ENCODE measurements at regions not wholly inside any gene's neighbourhood (a gene's known extent, or its start where the extent isn't known, plus 50 kb on each side); places are given as distances from the start of the nearest gene placed in this dataset.

DNA sequence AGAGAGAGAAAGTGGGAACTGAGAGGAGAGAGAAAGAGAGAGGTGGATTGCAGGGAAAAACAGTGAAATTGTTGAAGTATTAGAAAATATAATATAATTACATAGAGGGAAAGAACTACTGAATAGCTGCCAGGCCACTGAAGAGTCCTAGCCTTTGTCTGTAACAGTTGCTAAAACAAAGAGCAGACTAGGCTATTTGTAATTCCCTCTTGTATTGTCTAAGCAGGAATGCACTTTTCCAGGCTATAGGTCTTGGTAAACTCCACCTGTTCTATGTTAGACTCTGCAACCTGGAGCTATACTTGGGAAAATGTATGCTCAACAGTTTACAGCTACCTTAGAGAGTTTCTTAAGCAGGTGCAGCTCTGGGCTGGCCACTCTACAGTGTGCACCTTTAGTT lies 1063.3 kb downstream of the ADGRL3 start:
- TF ChIP-seq EZH2phosphoT487 (IDR thresholded peaks at IDR 0.05; ENCODE audit: borderline replicate concordance, low read depth, low read length), result no peak
- TF ChIP-seq, protein P1, sequence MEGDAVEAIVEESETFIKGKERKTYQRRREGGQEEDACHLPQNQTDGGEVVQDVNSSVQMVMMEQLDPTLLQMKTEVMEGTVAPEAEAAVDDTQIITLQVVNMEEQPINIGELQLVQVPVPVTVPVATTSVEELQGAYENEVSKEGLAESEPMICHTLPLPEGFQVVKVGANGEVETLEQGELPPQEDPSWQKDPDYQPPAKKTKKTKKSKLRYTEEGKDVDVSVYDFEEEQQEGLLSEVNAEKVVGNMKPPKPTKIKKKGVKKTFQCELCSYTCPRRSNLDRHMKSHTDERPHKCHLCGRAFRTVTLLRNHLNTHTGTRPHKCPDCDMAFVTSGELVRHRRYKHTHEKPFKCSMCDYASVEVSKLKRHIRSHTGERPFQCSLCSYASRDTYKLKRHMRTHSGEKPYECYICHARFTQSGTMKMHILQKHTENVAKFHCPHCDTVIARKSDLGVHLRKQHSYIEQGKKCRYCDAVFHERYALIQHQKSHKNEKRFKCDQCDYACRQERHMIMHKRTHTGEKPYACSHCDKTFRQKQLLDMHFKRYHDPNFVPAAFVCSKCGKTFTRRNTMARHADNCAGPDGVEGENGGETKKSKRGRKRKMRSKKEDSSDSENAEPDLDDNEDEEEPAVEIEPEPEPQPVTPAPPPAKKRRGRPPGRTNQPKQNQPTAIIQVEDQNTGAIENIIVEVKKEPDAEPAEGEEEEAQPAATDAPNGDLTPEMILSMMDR (conservative IDR thresholded peaks at IDR 0.05; ENCODE audit: low read length), result no peak

Measured in OCI-LY7 (cell line).